ENCODE measurements at regions not wholly inside any gene's neighbourhood (a gene's known extent, or its start where the extent isn't known, plus 50 kb on each side); places are given as distances from the start of the nearest gene placed in this dataset.

GRCh38 chr10:34955391-34955790 is 134.8 kb downstream of the CUL2 start:
- TF ChIP-seq CTCF (conservative IDR thresholded peaks at IDR 0.05; ENCODE audit: low read length) (no peak), EZH2phosphoT487 (IDR thresholded peaks at IDR 0.05; ENCODE audit: borderline replicate concordance, low read depth, low read length) (no peak)
